Hindlimb muscle (tissue), 1 donor: ENCODE measurements at regions not wholly inside any gene's neighbourhood (a gene's known extent, or its start where the extent isn't known, plus 50 kb on each side); places are given as distances from the start of the nearest gene placed in this dataset.
"Not testable (repeated sequence)": the region's sequence is repeated elsewhere in the genome, so short reads cannot be mapped to it uniquely, and the experiment has no call there.

Source experiments
- DNase-seq: peaks from one replicate; pipeline ENCODE4 v3.0.0-alpha.2; 2013

GRCh38 chr7:112540839-112541577 lies 60.2 kb downstream of the LSMEM1 start:
- DNase-seq: no peak

DNA sequence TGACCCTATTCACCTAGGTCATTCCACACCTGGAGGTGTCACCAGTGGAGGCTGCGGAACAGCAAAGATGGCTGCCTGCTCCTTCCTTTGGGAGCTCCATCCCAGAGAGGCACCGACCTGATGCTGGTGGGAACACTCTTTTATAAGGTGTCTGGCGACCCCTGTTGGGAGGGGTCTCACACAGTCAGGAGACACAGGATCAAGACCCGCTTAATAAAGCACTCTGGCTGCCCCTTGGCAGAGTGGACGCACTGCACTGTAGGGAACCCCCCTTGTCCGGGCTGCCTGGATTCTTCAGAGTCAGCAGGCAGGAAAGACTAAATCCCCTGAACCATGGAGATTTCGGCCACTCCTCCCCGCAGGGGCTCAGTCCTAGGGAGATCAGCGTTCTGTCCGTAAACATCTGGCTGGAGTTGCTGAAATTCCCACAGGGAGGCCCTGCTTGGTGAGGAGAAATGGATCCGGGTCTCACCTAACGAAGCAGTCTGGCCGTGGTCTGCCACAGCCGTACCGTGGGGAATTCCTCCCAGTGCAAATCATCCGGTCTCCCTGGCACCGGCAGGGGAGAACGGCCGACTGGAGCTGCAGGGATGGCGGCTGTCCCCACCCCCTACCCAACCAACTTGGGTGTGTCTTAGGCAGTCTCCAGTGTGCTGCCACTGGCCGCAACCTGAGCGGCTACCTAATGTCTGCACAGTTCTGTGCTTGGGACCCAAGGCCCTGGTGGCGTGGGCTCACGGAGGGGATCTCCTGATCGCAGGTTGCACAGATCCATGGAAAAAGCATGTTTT lies 66.1 kb downstream of the LSMEM1 start:
- DNase-seq: no peak

DNA sequence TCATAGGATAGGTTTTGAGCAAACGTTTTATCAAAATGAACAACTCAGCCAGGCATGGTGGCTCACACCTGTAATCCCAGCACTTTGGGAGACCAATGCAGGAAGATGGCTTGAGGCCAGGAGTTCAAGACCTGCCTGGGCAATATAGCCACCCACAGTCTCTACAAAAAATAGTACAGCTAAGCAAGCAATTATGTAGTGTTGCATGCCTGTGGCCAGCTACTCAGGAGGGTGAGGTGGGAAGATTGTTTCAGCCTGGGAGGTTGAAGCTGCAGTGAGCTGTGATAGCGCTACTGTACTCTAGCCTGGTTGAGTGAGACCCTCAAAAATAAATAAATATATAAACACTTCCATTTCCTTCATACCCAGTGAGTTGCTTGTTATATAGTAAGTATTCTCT lies 67.1 kb downstream of the LSMEM1 start:
- no peak for DNase-seq

- peak; percentile 54 for DNase-seq
These were observed 69.8 kb downstream of the LSMEM1 start for GRCh38 chr7:112550468-112551060.

- DNase-seq: not testable (repeated sequence)
These were observed 70.7 kb downstream of the LSMEM1 start for GRCh38 chr7:112551521-112551920.

DNA sequence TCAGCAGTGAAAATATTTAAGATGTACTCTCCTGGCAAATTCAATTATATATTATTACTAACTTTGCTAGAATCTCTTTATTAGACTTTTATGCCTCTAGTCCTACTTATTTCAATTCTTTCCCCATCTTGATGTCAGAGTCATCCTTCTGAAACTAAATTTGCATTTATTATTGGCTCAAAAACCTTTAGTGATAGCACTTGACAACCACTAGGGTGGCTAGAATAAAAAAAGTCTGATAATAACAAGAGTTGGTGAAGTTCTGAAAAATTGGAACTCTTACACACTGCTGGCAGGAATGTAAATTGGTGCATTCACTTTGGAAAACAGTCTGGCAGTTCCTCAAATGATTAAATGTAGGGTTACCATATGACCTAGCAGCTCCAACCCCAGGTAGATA lies 73.8 kb downstream of the LSMEM1 start:
- no peak for DNase-seq

DNA sequence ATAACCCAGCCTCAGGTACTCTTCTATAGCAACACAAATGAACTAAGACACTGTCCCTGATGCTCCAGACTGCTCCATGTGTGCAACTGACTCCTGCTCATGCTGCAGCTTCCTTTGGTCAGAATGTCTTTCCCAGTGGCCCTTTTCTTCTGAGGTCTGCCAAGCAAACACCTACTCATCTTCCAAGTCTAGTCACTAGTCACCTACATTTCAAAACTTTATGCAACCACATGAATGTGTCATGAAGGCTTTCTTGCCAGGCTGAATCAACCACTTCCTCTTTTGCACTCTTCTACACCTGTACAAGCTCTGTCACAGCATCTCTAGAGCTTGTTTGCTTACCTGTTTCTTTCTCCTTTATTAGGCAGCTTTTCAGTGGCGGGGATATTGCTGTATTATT lies 75.8 kb downstream of the LSMEM1 start:
- no peak for DNase-seq

DNA sequence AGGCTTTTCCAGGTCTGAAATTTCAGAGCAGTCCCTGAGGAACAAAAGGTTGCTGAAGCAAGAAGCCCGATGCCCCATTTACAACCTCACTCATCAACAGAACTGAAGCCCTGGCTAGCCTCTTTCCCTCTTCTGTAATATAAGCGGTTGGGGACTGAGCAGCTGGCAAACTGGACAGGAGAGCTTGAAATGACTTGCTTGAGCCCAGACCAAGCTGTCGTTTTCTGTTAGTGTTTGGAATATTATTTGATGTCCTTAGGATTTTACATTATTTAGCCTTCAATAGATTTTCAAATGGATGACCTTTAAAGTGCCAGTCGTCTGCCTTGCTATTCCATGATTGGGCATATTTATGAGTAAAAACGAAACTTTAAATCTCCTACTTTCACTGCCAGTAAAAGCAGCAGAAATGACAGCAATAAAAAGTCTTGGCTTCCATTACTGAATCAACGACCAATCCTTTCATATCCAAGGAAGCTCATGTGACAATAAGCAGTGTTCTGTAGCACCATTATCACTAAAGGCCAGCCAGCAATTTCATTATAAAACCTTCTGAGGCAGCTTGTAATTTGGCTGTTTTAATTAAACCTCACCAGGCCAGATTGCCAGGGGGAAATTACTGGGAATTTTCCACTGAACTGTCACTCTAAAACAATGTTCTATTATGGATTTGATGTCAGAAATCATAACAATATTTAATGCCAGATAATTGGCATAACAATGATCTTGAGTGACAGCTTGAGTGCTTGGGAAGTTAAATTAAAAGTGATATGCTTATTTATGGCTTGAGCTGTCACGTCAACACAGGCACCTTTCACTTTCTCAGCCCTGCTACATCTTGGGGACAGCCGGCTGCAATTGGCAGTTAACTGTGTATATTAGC lies 85.9 kb downstream of the LSMEM1 start:
- DNase-seq: no peak

- DNase-seq: no peak
These were observed 86.6 kb downstream of the LSMEM1 start for GRCh38 chr7:112567388-112567787.

- no peak for DNase-seq
These were observed 91.2 kb downstream of the LSMEM1 start for GRCh38 chr7:112571852-112572607.

GRCh38 chr7:112572669-112573301 lies 92.0 kb downstream of the LSMEM1 start:
- DNase-seq: no peak

DNA sequence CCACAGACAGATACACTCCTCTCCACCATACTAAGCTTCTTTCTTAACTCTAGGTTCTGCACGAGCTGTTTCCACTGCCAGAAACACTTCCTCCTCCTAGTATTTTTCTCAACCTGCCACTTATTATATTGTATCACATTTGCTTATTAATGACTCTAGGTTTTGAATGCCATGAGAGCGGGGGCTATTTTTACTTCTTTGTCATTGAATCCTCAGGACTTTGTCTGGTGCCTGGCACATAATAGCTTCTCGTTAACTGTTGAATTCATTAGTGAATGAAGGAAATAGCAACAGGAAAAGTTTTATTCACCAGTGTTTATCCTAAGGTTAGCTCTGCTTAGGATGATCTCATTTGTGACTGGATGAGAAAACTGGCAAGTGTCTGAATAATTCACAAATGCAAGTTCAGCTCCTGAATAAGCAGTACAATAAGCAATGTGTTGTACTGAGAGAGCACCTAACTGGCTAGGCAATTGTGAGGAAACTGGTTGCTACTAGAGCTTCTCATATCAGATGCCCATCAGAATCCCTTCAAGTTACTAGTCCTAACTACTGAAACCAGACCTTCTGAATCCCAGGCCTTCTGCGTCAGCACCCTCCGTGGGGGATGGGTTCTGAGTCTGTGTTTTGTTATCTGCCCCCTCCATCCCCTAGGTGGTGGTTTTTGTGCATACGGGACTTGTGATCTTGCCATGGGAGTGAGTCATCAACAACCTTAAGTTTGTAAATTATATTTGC lies 92.7 kb downstream of the LSMEM1 start:
- no peak for DNase-seq

DNA sequence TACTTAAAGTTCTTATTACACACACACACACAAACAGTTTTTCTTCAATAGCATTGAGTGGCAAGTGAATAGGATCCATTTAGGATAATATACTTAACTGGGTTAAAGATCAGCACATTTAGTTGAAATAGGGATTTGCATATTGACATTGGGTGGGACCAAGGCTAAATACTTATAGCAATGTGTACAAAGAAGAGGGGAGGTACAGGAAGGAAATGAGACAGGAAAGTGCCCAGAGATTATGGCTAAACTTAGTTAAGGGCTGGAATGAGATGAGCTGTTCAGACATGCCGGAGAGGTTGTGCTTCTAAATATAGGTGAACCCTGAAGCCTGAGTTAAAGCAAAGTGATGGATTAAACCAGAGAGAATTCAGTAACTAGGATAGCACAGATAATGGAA lies 95.1 kb downstream of the LSMEM1 start:
- no peak for DNase-seq

DNA sequence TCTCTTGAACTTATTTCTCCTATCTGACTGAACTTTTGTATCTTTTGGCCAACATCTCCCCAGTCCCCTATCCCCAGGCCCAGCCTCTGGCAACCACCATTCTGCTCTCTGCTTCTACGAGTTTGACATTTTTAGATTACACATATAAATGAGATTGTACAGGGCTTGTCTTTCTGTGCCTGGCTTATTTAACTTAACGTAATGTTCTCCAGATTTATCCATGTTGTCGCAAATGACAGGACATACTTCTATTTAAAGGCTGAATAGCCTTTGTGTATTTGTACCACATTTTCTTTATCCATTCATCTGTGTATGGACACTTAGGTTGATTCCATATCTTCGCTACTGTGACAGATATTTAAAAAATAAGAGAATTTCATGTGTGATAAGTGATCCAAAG lies 98.6 kb downstream of the LSMEM1 start:
- DNase-seq: no peak

DNA sequence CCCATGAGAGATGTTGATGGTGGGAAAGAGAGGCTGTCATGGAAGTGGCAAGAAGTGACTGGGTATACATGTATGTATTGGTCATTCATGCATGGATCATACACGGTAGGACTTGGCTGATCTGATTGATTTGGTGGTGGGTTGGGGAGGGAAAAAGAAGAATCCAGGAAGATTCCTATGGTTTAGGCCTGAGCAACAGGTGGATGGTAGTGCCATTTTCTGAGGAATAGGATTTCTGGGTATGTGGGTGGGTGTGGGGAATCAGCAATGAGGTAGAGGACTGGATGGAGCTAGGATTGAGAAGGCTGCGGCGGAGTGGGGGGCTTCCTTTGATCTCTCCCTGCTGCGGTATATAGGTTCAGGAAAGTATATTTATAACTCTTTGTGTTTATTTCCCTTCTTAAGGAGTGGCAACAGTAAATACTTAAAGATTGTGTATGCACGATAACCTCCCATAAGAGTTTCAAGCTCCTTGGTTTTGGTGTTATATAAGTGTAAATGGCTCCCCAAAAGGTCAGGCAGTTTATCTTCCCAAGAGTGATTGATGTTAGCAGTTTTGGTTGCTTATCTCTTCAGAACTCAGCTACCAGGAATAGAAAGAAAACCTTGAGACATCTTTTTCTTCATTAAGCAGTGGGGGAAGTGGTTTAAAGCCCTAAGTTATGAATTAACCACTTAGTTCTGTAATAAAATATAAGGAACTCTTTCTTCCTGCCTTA lies 100.1 kb downstream of the LSMEM1 start:
- DNase-seq: no peak

- DNase-seq: no peak
These were observed 100.7 kb downstream of the LSMEM1 start for GRCh38 chr7:112581529-112581928.

DNA sequence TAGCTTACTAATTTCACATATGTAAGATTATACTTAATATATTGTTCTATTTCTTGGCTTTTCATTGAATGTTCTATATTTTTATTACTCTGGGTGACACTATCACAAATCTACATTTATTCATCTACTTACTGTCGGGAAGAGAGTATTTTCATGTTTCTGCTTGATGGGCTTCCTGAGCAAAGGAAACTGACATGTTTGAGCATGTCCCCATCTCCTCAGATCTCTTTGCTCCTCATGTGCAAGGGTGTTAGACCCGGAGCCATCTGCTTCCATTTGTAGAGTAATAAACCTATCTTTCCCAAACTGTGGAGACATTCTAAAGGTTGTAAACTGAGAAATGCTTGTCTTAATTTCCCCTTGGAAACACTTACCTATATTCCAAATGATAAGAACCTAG lies 103.5 kb downstream of the LSMEM1 start:
- DNase-seq: no peak

DNA sequence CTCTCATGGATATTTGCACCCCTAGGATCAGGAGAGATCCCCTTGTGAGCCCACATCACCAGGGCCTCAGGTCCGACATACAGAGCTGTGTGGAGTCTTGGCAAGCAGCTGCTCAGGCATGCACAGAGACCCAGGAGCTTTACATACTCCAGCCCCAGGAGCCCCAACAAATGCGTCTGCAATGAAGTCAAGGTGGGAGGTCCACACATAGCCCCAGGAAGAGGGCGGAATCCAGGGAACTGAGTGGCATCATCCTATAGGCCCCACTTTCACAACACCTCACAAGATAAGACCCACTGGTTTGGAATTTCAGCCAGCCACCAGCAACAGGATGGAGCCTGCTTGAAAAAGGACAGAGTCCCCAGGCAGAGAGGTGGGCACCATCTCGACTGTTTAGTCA lies 106.7 kb downstream of the LSMEM1 start:
- DNase-seq: no peak

GRCh38 chr7:112592565-112593263 lies 111.9 kb downstream of the LSMEM1 start:
- DNase-seq: not testable (repeated sequence)
